DOHH2 (cell line): ENCODE measurements at regions not wholly inside any gene's neighbourhood (a gene's known extent, or its start where the extent isn't known, plus 50 kb on each side); places are given as distances from the start of the nearest gene placed in this dataset.

Source experiments
- H3F3A ChIP-seq: fragments of 200-600 bp; sonication (generic), shearing (Covaris generic); 2 replicates; pipeline ENCODE4 v1.6.0; 2016; ENCODE audit warnings: antibody characterized with exemption, mild to moderate bottlenecking; ENCODE audit not compliant: control insufficient read depth, insufficient read depth
- H3K27ac ChIP-seq: fragments of 200-600 bp; sonication (generic); 2 replicates; pipeline ENCODE4 v1.5.1; 2014; ENCODE audit warnings: low read depth, mild to moderate bottlenecking, low read length, moderate library complexity
- H3K27me3 ChIP-seq: fragments of 200-600 bp; sonication (generic); 2 replicates; pipeline ENCODE4 v1.6.1; 2014; ENCODE audit warnings: mild to moderate bottlenecking, low read length, mixed read lengths; ENCODE audit not compliant: control insufficient read depth
- H3K36me3 ChIP-seq: fragments of 200-600 bp; sonication (generic); 2 replicates; pipeline ENCODE4 v1.6.1; 2014; ENCODE audit warnings: mild to moderate bottlenecking, low read length, moderate library complexity, mixed read lengths; ENCODE audit not compliant: control insufficient read depth
- H3K4me1 ChIP-seq: fragments of 200-600 bp; sonication (generic); 2 replicates; pipeline ENCODE4 v1.6.1; 2014; ENCODE audit warnings: mild to moderate bottlenecking, low read length, mixed read lengths; ENCODE audit not compliant: control insufficient read depth
- H3K4me2 ChIP-seq: fragments of 200-600 bp; sonication (generic); 2 replicates; pipeline ENCODE4 v1.6.0; 2014; ENCODE audit warnings: mild to moderate bottlenecking, low read length, moderate library complexity
- H3K4me3 ChIP-seq: fragments of 200-600 bp; sonication (generic); 2 replicates; pipeline ENCODE4 v1.5.1; 2014; ENCODE audit warnings: mild to moderate bottlenecking, low read length, mixed read lengths
- H3K79me2 ChIP-seq: fragments of 200-600 bp; sonication (generic); 2 replicates; pipeline ENCODE4 v1.6.1; 2014; ENCODE audit warnings: mild to moderate bottlenecking, low read length, mixed read lengths; ENCODE audit not compliant: control insufficient read depth
- H3K9me2 ChIP-seq: fragments of 200-600 bp; sonication (generic); replicated peaks from 2 replicates; pipeline ENCODE4 v1.6.1; 2014; ENCODE audit warnings: mild to moderate bottlenecking, low read length, mixed read lengths; ENCODE audit not compliant: control insufficient read depth
- H3K9me3 ChIP-seq: fragments of 200-600 bp; sonication (generic); 2 replicates; pipeline ENCODE4 v1.6.1; 2014; ENCODE audit warnings: antibody characterized with exemption, low read length, mixed read lengths; ENCODE audit not compliant: control insufficient read depth, insufficient read depth
- H4K20me1 ChIP-seq: fragments of 200-600 bp; sonication (generic); 2 replicates; pipeline ENCODE4 v1.6.0; 2014; ENCODE audit warnings: low read depth, mild to moderate bottlenecking, antibody characterized with exemption, low read length, moderate library complexity; ENCODE audit not compliant: control insufficient read depth, insufficient read depth
- CTCF ChIP-seq: fragments of 200-600 bp; sonication (generic); IDR thresholded peaks from one replicate; pipeline ENCODE4 v1.5.1; 2014; ENCODE audit warnings: antibody characterized with exemption, mild to moderate bottlenecking, low read depth, low read length; ENCODE audit not compliant: poor library complexity, severe bottlenecking
- EZH2phosphoT487 ChIP-seq: fragments of 200-600 bp; sonication (generic); IDR thresholded peaks from 2 replicates; pipeline ENCODE4 v1.6.1; 2017; ENCODE audit warnings: borderline replicate concordance, mild to moderate bottlenecking, antibody characterized with exemption, low read length, moderate library complexity, mixed read lengths

GRCh38 chr6:106901062-106901461 is 73.5 kb downstream of the CD24 start:
- H3K9me2 ChIP-seq, result no peaks in the 10 kb centered on the region
- no peak overlapping the region for H3K4me3 ChIP-seq
- H3K4me2 ChIP-seq, result no peak overlapping the region
- no peaks in the 10 kb centered on the region for H3K36me3 ChIP-seq
- no peaks in the 10 kb centered on the region for H3K27me3 ChIP-seq
- peaks cover 4% of the 10 kb centered on the region; the same call in 1 of the 2 replicates for H3K9me3 ChIP-seq
- H4K20me1 ChIP-seq, result no peaks in the 10 kb centered on the region
- no peak overlapping the region for H3K27ac ChIP-seq
- no peaks in the 10 kb centered on the region for H3F3A ChIP-seq
- H3K79me2 ChIP-seq, result no peaks in the 10 kb centered on the region
- TF ChIP-seq EZH2phosphoT487, result no peak
- no peaks in the 10 kb centered on the region for H3K4me1 ChIP-seq

- H3K27ac ChIP-seq, result no peak overlapping the region
- no peaks in the 10 kb centered on the region for H3K4me1 ChIP-seq
- H3K79me2 ChIP-seq, result no peaks in the 10 kb centered on the region
- no peaks in the 10 kb centered on the region for H4K20me1 ChIP-seq
- no peak overlapping the region for H3K4me2 ChIP-seq
- H3K36me3 ChIP-seq, result no peaks in the 10 kb centered on the region
- H3K4me3 ChIP-seq, result no peak overlapping the region
- TF ChIP-seq CTCF (no peak), EZH2phosphoT487 (no peak)
- no peaks in the 10 kb centered on the region for H3K27me3 ChIP-seq
- H3K9me2 ChIP-seq, result no peaks in the 10 kb centered on the region
- peaks cover 4% of the 10 kb centered on the region; the same call in 1 of the 2 replicates for H3K9me3 ChIP-seq
- H3F3A ChIP-seq, result no peaks in the 10 kb centered on the region
These were observed 74.8 kb downstream of the CD24 start for GRCh38 chr6:106899697-106900096.

GRCh38 chr6:106897580-106897979 is 76.9 kb downstream of the CD24 start:
- no peaks in the 10 kb centered on the region for H3K27me3 ChIP-seq
- H4K20me1 ChIP-seq, result no peaks in the 10 kb centered on the region
- H3K36me3 ChIP-seq, result no peaks in the 10 kb centered on the region
- H3K9me2 ChIP-seq, result no peaks in the 10 kb centered on the region
- peaks cover 4% of the 10 kb centered on the region; the same call in 1 of the 2 replicates for H3K9me3 ChIP-seq
- H3K4me1 ChIP-seq, result no peaks in the 10 kb centered on the region
- no peak overlapping the region for H3K27ac ChIP-seq
- H3F3A ChIP-seq, result no peaks in the 10 kb centered on the region
- no peaks in the 10 kb centered on the region for H3K79me2 ChIP-seq
- H3K4me3 ChIP-seq, result no peak overlapping the region
- no peak overlapping the region for H3K4me2 ChIP-seq
- TF ChIP-seq CTCF, result no peak
- TF ChIP-seq EZH2phosphoT487, result no peak

GRCh38 chr6:106895703-106896040 is 78.9 kb downstream of the CD24 start:
- no peaks in the 10 kb centered on the region for H3K36me3 ChIP-seq
- no peaks in the 10 kb centered on the region for H3K4me1 ChIP-seq
- TF ChIP-seq EZH2phosphoT487 (no peak), CTCF (no peak)
- no peak overlapping the region for H3K27ac ChIP-seq
- H3K4me3 ChIP-seq, result no peak overlapping the region
- no peak overlapping the region for H3K4me2 ChIP-seq
- no peaks in the 10 kb centered on the region for H3K9me2 ChIP-seq
- H3K9me3 ChIP-seq, result no peaks in the 10 kb centered on the region
- no peaks in the 10 kb centered on the region for H3K27me3 ChIP-seq
- no peaks in the 10 kb centered on the region for H3F3A ChIP-seq
- H4K20me1 ChIP-seq, result no peaks in the 10 kb centered on the region
- no peaks in the 10 kb centered on the region for H3K79me2 ChIP-seq
